Endothelial cell (in vitro differentiated cells): ENCODE measurements at regions not wholly inside any gene's neighbourhood (a gene's known extent, or its start where the extent isn't known, plus 50 kb on each side); places are given as distances from the start of the nearest gene placed in this dataset.

Experiments
- DNase-seq: peaks from one replicate; pipeline ENCODE4 v3.0.0; 2021; ENCODE audit warnings: low spot score
- H3K27ac Mint-ChIP-seq: one replicate; pipeline ENCODE4 v1.8.0; 2021; ENCODE audit warnings: mixed read lengths, inconsistent platforms; ENCODE audit not compliant: unreplicated experiment
- H3K27me3 Mint-ChIP-seq: one replicate; pipeline ENCODE4 v1.8.0; 2021; ENCODE audit warnings: mild to moderate bottlenecking, moderate library complexity, mixed read lengths, inconsistent platforms; ENCODE audit not compliant: unreplicated experiment
- H3K36me3 Mint-ChIP-seq: one replicate; pipeline ENCODE4 v1.8.0; 2021; ENCODE audit warnings: mild to moderate bottlenecking, low read depth, mixed read lengths, inconsistent platforms; ENCODE audit not compliant: unreplicated experiment
- H3K4me1 Mint-ChIP-seq: one replicate; pipeline ENCODE4 v1.8.0; 2021; ENCODE audit warnings: mild to moderate bottlenecking, mixed read lengths, inconsistent platforms; ENCODE audit not compliant: unreplicated experiment
- H3K4me3 Mint-ChIP-seq: one replicate; pipeline ENCODE4 v1.8.0; 2021; ENCODE audit warnings: mild to moderate bottlenecking, mixed read lengths, inconsistent platforms; ENCODE audit not compliant: unreplicated experiment
- H3K9me3 Mint-ChIP-seq: one replicate; pipeline ENCODE4 v1.8.0; 2021; ENCODE audit warnings: mixed read lengths, inconsistent platforms; ENCODE audit not compliant: unreplicated experiment
- TF ChIP-seq, protein P1 (sequence below): fragments of 200-600 bp; sonication (generic); IDR thresholded peaks from one replicate; pipeline ENCODE4 v1.5.0; 2021; ENCODE audit warnings: antibody characterized with exemption; ENCODE audit not compliant: unreplicated experiment

DNA sequence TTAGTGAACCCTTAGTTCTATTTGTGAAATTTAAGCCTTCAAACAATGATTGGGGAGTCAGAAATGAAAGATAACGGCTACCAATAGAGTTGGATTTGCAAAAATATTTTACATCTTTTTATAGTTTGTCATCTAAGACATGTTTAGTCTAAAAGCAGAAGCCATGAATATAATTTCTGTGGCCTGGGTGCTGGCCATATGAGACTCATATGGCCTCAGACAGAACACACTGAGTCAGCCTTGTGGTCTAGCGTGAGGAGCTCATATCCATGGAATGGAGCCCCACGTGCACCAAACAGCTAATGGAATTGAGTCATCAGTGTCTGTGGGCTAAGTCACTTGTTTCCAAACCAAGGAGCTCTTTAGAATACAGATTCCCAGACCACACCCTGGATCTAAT lies 240.7 kb upstream of the NREP start:
- Mint-ChIP-seq H3K4me1 (no peaks in the 10 kb centered on the region), H3K27ac (no peak overlapping the region), H3K36me3 (no peaks in the 10 kb centered on the region), H3K9me3 (no peaks in the 10 kb centered on the region), H3K27me3 (no peaks in the 10 kb centered on the region), H3K4me3 (no peak overlapping the region)
- no peak for DNase-seq
- TF ChIP-seq, protein P1, sequence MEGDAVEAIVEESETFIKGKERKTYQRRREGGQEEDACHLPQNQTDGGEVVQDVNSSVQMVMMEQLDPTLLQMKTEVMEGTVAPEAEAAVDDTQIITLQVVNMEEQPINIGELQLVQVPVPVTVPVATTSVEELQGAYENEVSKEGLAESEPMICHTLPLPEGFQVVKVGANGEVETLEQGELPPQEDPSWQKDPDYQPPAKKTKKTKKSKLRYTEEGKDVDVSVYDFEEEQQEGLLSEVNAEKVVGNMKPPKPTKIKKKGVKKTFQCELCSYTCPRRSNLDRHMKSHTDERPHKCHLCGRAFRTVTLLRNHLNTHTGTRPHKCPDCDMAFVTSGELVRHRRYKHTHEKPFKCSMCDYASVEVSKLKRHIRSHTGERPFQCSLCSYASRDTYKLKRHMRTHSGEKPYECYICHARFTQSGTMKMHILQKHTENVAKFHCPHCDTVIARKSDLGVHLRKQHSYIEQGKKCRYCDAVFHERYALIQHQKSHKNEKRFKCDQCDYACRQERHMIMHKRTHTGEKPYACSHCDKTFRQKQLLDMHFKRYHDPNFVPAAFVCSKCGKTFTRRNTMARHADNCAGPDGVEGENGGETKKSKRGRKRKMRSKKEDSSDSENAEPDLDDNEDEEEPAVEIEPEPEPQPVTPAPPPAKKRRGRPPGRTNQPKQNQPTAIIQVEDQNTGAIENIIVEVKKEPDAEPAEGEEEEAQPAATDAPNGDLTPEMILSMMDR: no peak

DNA sequence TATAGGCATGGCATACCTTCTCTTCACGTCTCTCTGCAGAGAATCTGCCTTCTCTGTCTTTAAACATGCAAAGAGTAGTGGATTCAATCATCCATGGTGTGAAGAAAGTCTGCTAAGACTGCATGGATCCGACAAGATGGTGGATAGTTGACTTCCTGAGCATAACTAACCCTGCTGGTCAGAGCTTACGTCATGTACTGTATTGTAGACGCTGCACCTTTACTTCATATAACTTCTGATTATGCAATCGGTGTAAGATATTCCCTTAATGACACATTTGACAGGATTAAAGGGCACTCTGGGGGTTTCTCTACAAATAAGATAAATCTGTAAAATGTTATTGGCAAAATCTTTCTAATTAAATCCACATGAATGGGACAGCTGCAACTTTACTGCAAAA lies 240.3 kb upstream of the NREP start:
- no peak overlapping the region for H3K4me3 Mint-ChIP-seq
- H3K4me1 Mint-ChIP-seq: no peaks in the 10 kb centered on the region
- no peak for DNase-seq
- no peaks in the 10 kb centered on the region for H3K36me3 Mint-ChIP-seq
- H3K27ac Mint-ChIP-seq: no peak overlapping the region
- TF ChIP-seq, protein P1: no peak
- H3K9me3 Mint-ChIP-seq: no peaks in the 10 kb centered on the region
- no peaks in the 10 kb centered on the region for H3K27me3 Mint-ChIP-seq

DNA sequence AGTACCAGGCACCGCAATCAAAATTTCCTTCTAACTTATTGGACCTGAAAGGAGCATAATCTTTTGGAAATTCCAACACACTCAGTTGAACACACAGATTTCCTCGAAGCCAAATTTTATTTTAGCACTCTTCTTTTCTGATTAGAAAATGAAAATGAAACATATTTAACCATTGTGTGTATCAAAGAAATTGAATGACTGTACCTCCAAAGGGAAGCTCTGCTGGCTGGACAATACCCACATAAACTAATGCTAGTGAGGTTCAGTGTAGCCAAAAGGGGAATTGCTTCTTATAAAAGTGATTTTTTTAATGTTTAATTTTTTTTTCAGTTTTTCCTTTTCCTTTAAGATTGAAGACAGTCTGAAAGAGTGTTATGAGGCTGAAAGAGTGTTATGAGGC lies 239.6 kb upstream of the NREP start:
- Mint-ChIP-seq H3K4me1 (no peaks in the 10 kb centered on the region), H3K27ac (no peak overlapping the region), H3K36me3 (peaks cover 4% of the 10 kb centered on the region), H3K4me3 (no peak overlapping the region), H3K27me3 (no peaks in the 10 kb centered on the region), H3K9me3 (no peaks in the 10 kb centered on the region)
- no peak for DNase-seq
- TF ChIP-seq, protein P1: no peak

DNA sequence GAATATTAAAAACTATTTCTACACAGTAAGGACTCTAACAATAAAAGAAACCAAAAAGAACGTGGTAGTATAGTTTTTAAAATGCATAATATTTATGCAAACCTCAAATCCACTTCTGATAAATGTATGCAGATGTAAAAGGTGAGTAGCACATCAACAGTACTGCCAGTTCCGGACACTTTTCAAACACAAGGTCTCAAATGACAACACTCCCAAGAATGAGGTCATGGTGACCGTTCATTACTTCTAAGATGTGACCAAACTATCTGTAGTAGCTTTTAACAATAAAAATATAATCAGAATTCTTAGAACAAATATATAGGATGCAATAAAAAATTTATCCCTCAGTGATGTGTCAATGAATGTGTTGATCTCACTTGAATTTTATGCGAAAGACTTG lies 238.7 kb upstream of the NREP start:
- no peak for DNase-seq
- TF ChIP-seq, protein P1: no peak
- no peak overlapping the region for H3K27ac Mint-ChIP-seq
- peaks cover 4% of the 10 kb centered on the region for H3K36me3 Mint-ChIP-seq
- no peaks in the 10 kb centered on the region for H3K4me1 Mint-ChIP-seq
- no peaks in the 10 kb centered on the region for H3K27me3 Mint-ChIP-seq
- H3K9me3 Mint-ChIP-seq: no peaks in the 10 kb centered on the region
- H3K4me3 Mint-ChIP-seq: no peak overlapping the region

DNA sequence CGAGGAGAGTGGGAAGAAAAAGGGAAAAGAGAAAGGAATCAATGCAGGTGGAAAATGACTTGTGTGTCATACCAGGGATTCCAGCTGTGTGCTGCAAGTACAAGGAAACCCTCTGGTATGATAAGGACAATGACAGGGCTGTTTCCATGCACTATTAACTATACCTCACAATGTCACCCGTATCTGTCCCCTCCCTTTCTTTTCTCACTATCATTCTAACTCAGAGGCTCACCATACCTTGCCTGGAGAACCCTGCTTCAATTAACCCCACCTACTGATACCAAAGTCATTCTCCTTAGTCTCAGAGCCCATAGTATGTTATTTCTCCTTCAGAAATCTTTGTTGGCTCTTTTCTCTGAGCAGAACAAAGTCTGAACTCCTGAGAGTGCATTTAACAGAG lies 236.2 kb upstream of the NREP start:
- Mint-ChIP-seq H3K4me3 (no peak overlapping the region), H3K27me3 (no peaks in the 10 kb centered on the region), H3K36me3 (peaks cover 4% of the 10 kb centered on the region), H3K9me3 (no peaks in the 10 kb centered on the region), H3K27ac (no peak overlapping the region), H3K4me1 (no peaks in the 10 kb centered on the region)
- TF ChIP-seq, protein P1: no peak
- DNase-seq: no peak
